Thyroid gland (tissue), 4 donors: ENCODE measurements at regions not wholly inside any gene's neighbourhood (a gene's known extent, or its start where the extent isn't known, plus 50 kb on each side); places are given as distances from the start of the nearest gene placed in this dataset.

Source experiments
- CTCF ChIP-seq, 6 experiments: fragments of 200-600 bp in 3 of 6; fragments of 450-650 bp in 3 of 6; sonication (generic) in 3 of 6; IDR thresholded peaks; one replicate each; pipeline ENCODE4 v1.5.1; 2016 to 2019; ENCODE audit warnings: antibody characterized with exemption in 6 of 6, mild to moderate bottlenecking in 2 of 6, inconsistent platforms in 1 of 6, moderate library complexity in 1 of 6
- POLR2A ChIP-seq, 2 donors: fragments of 450-650 bp; IDR thresholded peaks; one replicate each; pipeline ENCODE4 v1.6.1; 2017; ENCODE audit warnings: antibody characterized with exemption in 2 of 2, mild to moderate bottlenecking in 2 of 2, moderate library complexity in 1 of 2

GRCh38 chr5:2125901-2126265, 243.2 kb upstream of the IRX4 start:
- TF ChIP-seq POLR2A (IDR thresholded peaks at IDR 0.05), result no peak
- TF ChIP-seq CTCF (IDR thresholded peaks at IDR 0.05), result no peak
